KOPT-K1 (cell line): ENCODE measurements at regions not wholly inside any gene's neighbourhood (a gene's known extent, or its start where the extent isn't known, plus 50 kb on each side); places are given as distances from the start of the nearest gene placed in this dataset.
"Not testable (repeated sequence)": the region's sequence is repeated elsewhere in the genome, so short reads cannot be mapped to it uniquely, and the experiment has no call there.

Source experiments
- H3K27ac ChIP-seq: fragments of 200-600 bp; sonication (generic); 2 replicates; pipeline ENCODE4 v1.5.1; 2016; ENCODE audit warnings: antibody characterized with exemption, mild to moderate bottlenecking, low read depth, low read length; ENCODE audit not compliant: poor library complexity, severe bottlenecking
- H3K36me3 ChIP-seq: fragments of 200-600 bp; sonication (generic); 2 replicates; pipeline ENCODE4 v1.5.1; 2017; ENCODE audit warnings: antibody characterized with exemption, mild to moderate bottlenecking, low read length, moderate library complexity; ENCODE audit not compliant: insufficient read depth
- H3K9me3 ChIP-seq: fragments of 200-600 bp; sonication (generic); 2 replicates; pipeline ENCODE4 v1.5.1; 2017; ENCODE audit warnings: antibody characterized with exemption, low read length, mild to moderate bottlenecking; ENCODE audit not compliant: insufficient read depth, poor library complexity, severe bottlenecking

DNA sequence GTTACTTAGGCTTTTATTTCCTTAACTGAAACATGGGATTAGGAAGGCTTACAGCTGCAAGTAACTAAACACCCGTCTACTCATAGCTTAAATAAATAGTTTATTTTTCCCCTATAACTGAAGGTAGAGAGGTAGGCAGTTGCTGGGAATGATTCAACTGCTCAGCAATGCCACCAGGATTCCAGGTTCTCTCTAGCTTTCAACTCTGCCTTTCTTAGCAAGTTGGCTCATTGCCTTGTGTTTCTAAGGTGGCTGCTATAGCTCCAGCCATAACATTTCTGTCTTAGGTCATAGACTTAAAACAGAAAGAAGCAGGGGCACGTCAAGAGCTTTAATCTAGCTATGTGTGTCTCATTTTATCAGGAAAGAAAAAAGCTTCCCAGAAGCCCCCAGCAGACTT is 103.7 kb upstream of the MDM1 start:
- peaks cover 15% of the 10 kb centered on the region for H3K9me3 ChIP-seq
- H3K36me3 ChIP-seq = no peaks in the 10 kb centered on the region
- H3K27ac ChIP-seq = no peak overlapping the region

DNA sequence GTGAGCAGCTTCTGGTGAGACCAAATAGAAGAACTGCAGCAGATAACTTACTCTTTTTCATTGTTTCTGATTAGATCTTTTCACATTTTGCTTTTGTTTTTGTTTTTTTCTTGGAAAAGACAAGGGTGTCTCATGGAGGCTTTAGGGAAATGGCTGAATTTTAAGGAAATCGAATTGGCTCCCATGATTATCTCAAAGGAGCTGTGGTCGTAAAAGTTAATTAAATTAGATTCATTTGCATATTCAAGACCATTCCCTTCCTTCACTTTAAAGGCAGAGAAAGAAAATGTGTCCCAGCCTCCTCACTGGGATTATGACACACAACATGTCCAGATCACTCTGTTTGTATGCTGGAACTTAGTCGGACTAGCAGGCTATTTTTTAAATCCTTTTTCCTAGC is 106.4 kb upstream of the MDM1 start:
- no peak overlapping the region for H3K27ac ChIP-seq
- H3K36me3 ChIP-seq = no peaks in the 10 kb centered on the region
- H3K9me3 ChIP-seq = peaks cover 16% of the 10 kb centered on the region

GRCh38 chr12:68439368-68440045 is 107.3 kb upstream of the MDM1 start:
- Histone ChIP-seq H3K9me3 (peaks cover 25% of the 10 kb centered on the region), H3K27ac (peak overlapping the region; percentile 16), H3K36me3 (no peaks in the 10 kb centered on the region)

- peaks cover 23% of the 10 kb centered on the region for H3K9me3 ChIP-seq
- no peaks in the 10 kb centered on the region for H3K36me3 ChIP-seq
- H3K27ac ChIP-seq = peak overlapping the region; percentile 16
Measured at GRCh38 chr12:68440068-68440581, 108.0 kb upstream of the MDM1 start.

GRCh38 chr12:68441167-68441566 is 109.0 kb upstream of the MDM1 start:
- Histone ChIP-seq H3K9me3 (peaks cover 13% of the 10 kb centered on the region), H3K27ac (peak overlapping the region; percentile 59), H3K36me3 (no peaks in the 10 kb centered on the region)

- Histone ChIP-seq H3K9me3 (peaks cover 13% of the 10 kb centered on the region), H3K27ac (peak overlapping the region; percentile 59)
- not testable (repeated sequence) for H3K36me3 ChIP-seq
Measured at GRCh38 chr12:68442353-68442972, 110.3 kb upstream of the MDM1 start.

GRCh38 chr12:68443695-68444094 is 111.5 kb upstream of the MDM1 start:
- not testable (repeated sequence) for H3K27ac ChIP-seq
- H3K9me3 ChIP-seq = peaks cover 13% of the 10 kb centered on the region

DNA sequence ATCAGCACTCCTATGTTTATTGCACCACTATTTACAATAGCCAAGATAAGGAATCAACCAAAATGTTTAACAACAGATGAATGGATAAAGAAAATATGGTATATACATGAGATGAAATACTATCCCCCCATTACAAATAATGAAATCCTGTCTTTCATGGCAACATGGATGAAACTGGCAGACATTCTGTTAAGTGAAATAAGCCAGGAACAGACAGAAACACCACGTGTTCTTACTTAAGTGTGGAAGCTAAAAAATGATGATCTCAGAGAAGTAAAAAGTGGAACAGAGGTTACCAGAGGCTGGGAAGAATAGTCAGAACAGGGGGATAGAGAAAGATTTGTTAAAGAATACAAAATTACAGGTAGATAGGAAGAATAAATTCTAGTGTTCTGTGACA is 113.7 kb upstream of the MDM1 start:
- Histone ChIP-seq H3K36me3 (no peaks in the 10 kb centered on the region), H3K9me3 (peaks cover 13% of the 10 kb centered on the region), H3K27ac (peak overlapping the region; percentile 50)

More at GRCh38 chr12:68443695-68444094, 111.5 kb upstream of the MDM1 start:
- not testable (repeated sequence) for H3K36me3 ChIP-seq

GRCh38 chr12:68446384-68446783 is 114.2 kb upstream of the MDM1 start:
- Histone ChIP-seq H3K27ac (peak overlapping the region; percentile 50), H3K36me3 (no peaks in the 10 kb centered on the region), H3K9me3 (peaks cover 13% of the 10 kb centered on the region)

- peaks cover 13% of the 10 kb centered on the region for H3K9me3 ChIP-seq
- peak overlapping the region; percentile 50 for H3K27ac ChIP-seq
Measured at GRCh38 chr12:68446901-68447796, 115.0 kb upstream of the MDM1 start.

DNA sequence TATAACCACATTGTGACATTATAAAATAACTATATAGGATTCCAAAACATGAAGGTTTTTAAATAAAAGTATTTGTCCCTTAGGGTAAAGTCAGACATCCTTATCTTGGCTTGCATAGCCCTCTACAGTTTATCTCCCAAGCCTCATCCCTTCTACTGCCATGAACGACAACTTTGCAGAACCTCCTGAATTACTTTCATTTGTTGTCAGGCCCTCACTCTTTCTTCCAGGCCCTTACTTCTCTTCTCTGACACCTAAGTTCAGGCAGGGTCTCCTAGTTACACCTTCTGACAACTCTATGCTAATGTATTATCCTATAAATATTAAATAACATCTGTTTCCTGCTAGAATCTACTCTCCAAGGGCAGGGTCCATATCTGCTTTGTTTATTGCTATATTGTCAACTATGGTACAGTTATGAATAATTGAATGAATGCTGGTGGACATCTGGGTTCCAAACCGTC is 115.7 kb upstream of the MDM1 start:
- Histone ChIP-seq H3K9me3 (peaks cover 13% of the 10 kb centered on the region), H3K36me3 (no peaks in the 10 kb centered on the region), H3K27ac (peak overlapping the region; percentile 50)

More at GRCh38 chr12:68446901-68447796, 115.0 kb upstream of the MDM1 start:
- H3K36me3 ChIP-seq = no peaks in the 10 kb centered on the region

DNA sequence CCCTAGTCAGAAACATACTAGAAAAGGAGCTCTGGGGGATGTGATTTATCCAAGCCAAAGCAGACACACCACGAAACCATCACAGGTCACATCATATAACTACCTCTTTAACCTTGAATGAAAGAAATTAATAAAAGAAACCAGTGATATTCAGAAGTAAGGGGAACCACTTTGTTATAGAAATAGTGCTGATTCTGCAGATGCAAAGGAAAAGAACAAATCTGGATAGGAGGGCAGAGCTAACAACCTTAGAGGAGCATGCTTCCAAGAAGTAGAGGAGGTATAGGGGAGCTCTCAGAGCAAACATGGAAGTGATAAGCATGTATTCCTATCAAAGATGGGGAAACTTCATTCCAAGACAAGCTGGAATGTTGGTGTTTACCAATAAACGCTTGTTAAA is 117.0 kb upstream of the MDM1 start:
- Histone ChIP-seq H3K9me3 (peaks cover 7% of the 10 kb centered on the region), H3K36me3 (no peaks in the 10 kb centered on the region), H3K27ac (peak overlapping the region; percentile 50)

- Histone ChIP-seq H3K36me3 (no peaks in the 10 kb centered on the region), H3K27ac (peak overlapping the region; percentile 67)
Measured at GRCh38 chr12:68450947-68451260, 118.7 kb upstream of the MDM1 start.

GRCh38 chr12:68451261-68452077 is 119.3 kb upstream of the MDM1 start:
- H3K36me3 ChIP-seq = no peaks in the 10 kb centered on the region
- H3K9me3 ChIP-seq = no peaks in the 10 kb centered on the region
- H3K27ac ChIP-seq = peak overlapping the region; percentile 67

More at GRCh38 chr12:68450947-68451260, 118.7 kb upstream of the MDM1 start:
- H3K9me3 ChIP-seq = no peaks in the 10 kb centered on the region
